HG03095 (cell line): ENCODE measurements at regions not wholly inside any gene's neighbourhood (a gene's known extent, or its start where the extent isn't known, plus 50 kb on each side); places are given as distances from the start of the nearest gene placed in this dataset.
"Not testable (repeated sequence)": the region's sequence is repeated elsewhere in the genome, so short reads cannot be mapped to it uniquely, and the experiment has no call there.

Source experiments
- ATAC-seq: cut with Tn5 transposase; IDR thresholded peaks from one replicate; pipeline ENCODE4 v1.9.1; 2021; ENCODE audit warnings: moderate library complexity; ENCODE audit not compliant: unreplicated experiment

- no peak for ATAC-seq
Measured at GRCh38 chr15:35921046-35921445, 375.1 kb upstream of the DPH6 start.

GRCh38 chr15:35925275-35926006, 379.5 kb upstream of the DPH6 start:
- no peak for ATAC-seq

GRCh38 chr15:35926007-35926380, 380.0 kb upstream of the DPH6 start:
- no peak for ATAC-seq

GRCh38 chr15:35928847-35929246, 382.9 kb upstream of the DPH6 start:
- no peak for ATAC-seq

GRCh38 chr15:35929740-35930444, 383.9 kb upstream of the DPH6 start:
- ATAC-seq: peak; percentile 78

- ATAC-seq: no peak
Measured at GRCh38 chr15:35931799-35932341, 385.9 kb upstream of the DPH6 start.

- ATAC-seq: no peak
Measured at GRCh38 chr15:35932531-35932930, 386.6 kb upstream of the DPH6 start.

- ATAC-seq: no peak
Measured at GRCh38 chr15:35933531-35933930, 387.6 kb upstream of the DPH6 start.

GRCh38 chr15:35934383-35935049, 388.6 kb upstream of the DPH6 start:
- ATAC-seq: no peak

GRCh38 chr15:35936284-35936683, 390.3 kb upstream of the DPH6 start:
- no peak for ATAC-seq

- ATAC-seq: no peak
Measured at GRCh38 chr15:35937380-35937779, 391.4 kb upstream of the DPH6 start.

GRCh38 chr15:35944945-35945585, 399.1 kb upstream of the DPH6 start:
- ATAC-seq: no peak

GRCh38 chr15:35953424-35953823, 407.5 kb upstream of the DPH6 start:
- ATAC-seq: no peak

GRCh38 chr15:35956056-35956455, 410.1 kb upstream of the DPH6 start:
- ATAC-seq: no peak

- no peak for ATAC-seq
Measured at GRCh38 chr15:35958021-35958420, 412.1 kb upstream of the DPH6 start.

GRCh38 chr15:35958975-35959374, 413.0 kb upstream of the DPH6 start:
- ATAC-seq: no peak

GRCh38 chr15:35963326-35963725, 417.4 kb upstream of the DPH6 start:
- ATAC-seq: no peak

GRCh38 chr15:35966781-35967180, 420.8 kb upstream of the DPH6 start:
- no peak for ATAC-seq

GRCh38 chr15:35967968-35968367, 422.0 kb upstream of the DPH6 start:
- ATAC-seq: not testable (repeated sequence)

GRCh38 chr15:35973029-35973428, 427.1 kb upstream of the DPH6 start:
- ATAC-seq: no peak

- ATAC-seq: no peak
Measured at GRCh38 chr15:35974052-35974451, 428.1 kb upstream of the DPH6 start.
